Vagina (tissue), 2 donors: ENCODE measurements at regions not wholly inside any gene's neighbourhood (a gene's known extent, or its start where the extent isn't known, plus 50 kb on each side); places are given as distances from the start of the nearest gene placed in this dataset.

Experiments
- CTCF ChIP-seq, 3 experiments: fragments of 450-650 bp in 2 of 3; fragments of 200-600 bp in 1 of 3; sonication (generic) in 1 of 3; IDR thresholded peaks; one replicate each; pipeline ENCODE4 v1.5.1; 2017 to 2019; ENCODE audit warnings: antibody characterized with exemption in 3 of 3, mild to moderate bottlenecking in 2 of 3, moderate library complexity in 2 of 3
- POLR2A ChIP-seq, 2 donors: fragments of 450-650 bp; IDR thresholded peaks; one replicate each; pipeline ENCODE4 v1.6.1; 2017; ENCODE audit warnings: antibody characterized with exemption in 2 of 2, mild to moderate bottlenecking in 2 of 2, moderate library complexity in 2 of 2
- POLR2AphosphoS5 ChIP-seq, 2 donors: sonication (generic); formaldehyde crosslinking; IDR thresholded peaks; one replicate each; pipeline ENCODE4 v1.9.0; 2017; ENCODE audit warnings: antibody characterized with exemption in 2 of 2, mild to moderate bottlenecking in 2 of 2, low read depth in 1 of 2; ENCODE audit not compliant: insufficient read depth in 1 of 2

- TF ChIP-seq CTCF (IDR thresholded peaks at IDR 0.05) (no peak), POLR2AphosphoS5 (IDR thresholded peaks at IDR 0.05; ENCODE audit: insufficient read depth in 1 of 2, low read depth in 1 of 2) (no peak), POLR2A (IDR thresholded peaks at IDR 0.05) (no peak)
Measured at GRCh38 chr10:78899996-78900714, 168.6 kb upstream of the ZMIZ1 start.
